Hippocampal formation (tissue), 2 donors: ENCODE measurements at regions not wholly inside any gene's neighbourhood (a gene's known extent, or its start where the extent isn't known, plus 50 kb on each side); places are given as distances from the start of the nearest gene placed in this dataset.
"Not testable (repeated sequence)": the region's sequence is repeated elsewhere in the genome, so short reads cannot be mapped to it uniquely, and the experiment has no call there.

Experiments used
- DNase-seq, 2 donors: peaks; one replicate each; lab custom pipeline; 2025; lab: John Stamatoyannopoulos, UW

DNA sequence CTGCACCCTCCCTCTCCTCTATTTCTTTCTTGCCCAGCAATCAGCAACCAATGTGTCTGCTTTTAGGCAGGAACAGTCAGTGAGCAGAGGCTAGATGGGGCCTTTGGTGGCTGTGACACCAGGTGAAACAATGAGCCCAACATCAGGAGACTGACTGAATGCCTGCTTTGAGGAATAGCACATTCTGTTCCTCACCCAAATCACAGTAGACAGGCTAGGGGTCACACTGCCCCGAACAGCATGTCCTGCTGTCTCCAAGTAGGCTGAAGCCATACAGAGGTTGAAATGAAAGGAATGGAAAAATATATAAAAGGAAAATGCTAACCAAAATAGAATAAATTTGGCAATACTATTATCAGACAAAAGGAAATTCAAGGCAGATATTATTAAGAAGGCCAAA is 122.5 kb upstream of the GDNF start:
- no peak for DNase-seq

DNA sequence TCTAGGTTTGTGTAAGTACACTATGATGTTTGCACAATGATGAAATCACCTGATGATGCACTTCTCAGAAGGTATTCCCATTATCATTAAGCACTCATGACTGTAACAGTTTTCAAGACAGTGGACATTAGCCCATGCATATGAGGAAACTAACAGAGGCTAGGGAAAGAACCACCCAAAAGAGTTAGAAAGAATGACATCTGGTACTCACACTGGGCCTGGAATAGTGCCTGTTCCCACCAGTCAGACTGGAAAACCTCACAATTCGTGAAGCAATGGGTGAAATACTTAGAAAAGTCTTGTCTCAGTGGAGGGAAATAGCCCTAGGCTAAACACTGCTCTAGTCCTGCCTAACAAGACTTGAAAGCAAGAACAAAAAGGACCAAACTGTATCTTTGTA is 117.4 kb upstream of the GDNF start:
- no peak for DNase-seq

DNA sequence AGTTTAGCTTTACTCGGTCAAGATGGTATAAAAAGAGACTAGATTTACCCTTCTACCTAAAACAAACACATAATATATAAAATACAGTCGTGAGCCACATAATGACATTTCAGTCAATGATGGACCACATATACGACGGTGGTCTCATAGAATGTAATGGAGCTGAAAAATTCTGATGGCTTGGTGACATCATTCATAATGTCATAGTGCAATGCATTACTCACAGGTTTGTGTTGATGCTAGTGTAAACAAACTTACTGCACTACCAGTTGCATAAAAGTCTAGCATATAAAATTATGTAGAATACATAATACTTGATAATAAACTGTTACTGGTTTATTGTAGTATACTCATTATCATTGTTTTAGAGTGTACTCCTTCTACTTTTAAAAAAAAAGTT is 115.9 kb upstream of the GDNF start:
- no peak for DNase-seq

DNA sequence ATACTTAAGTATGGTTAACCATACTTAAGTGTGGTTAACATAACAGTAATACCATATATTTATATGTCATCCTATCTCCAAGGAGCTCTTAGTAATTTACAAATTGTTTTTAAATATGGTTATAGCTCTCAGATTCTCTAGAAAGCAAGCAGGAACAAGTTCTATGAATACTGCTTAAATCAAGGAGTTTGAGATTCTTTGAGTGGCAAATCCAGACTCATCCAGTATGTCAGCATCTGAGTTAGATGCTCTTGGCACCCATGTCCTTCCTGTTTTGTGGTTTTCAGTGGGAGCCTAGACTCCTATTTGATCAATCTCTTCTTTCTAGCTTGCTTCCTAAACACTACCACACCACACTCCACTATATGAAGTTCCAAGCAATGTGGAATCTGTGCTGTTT is 114.7 kb upstream of the GDNF start:
- no peak for DNase-seq

DNA sequence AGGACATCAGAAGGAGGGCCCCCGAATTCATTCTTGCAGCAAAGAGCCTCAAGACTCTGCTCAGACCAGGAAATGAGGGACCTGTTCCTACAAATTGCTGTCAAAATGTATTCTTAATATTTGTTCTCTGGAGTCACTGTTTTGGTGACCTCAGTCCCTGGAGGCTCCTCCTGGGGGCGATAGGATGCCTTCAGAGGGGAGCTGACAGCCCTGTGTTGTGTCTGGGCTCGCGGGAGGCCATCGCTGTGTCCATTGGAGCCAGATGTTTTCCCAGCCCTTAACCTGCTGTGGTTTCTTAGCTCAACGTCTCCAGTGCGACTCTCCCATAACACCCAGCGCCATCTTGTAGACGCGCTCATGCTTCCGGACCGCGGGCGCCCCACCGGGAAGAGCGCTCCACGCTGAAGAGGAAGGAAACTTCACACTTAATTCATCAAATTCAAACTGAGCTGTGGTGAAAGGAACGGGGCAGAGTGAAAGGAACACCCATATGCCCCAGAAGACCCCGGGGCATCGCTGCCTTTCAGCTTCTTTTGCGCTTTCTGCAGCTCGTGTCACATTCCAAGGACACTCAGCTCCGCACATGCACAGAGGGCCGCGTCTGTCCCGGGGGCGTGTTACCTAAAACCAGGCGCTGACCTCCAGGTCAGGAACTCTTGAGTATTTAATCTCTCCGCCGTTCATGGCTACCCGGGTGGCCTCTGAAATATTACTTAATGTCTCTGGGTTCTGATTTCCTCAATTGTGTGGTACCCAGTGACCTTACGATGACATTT is 112.3 kb upstream of the GDNF start:
- DNase-seq, result no peak

DNA sequence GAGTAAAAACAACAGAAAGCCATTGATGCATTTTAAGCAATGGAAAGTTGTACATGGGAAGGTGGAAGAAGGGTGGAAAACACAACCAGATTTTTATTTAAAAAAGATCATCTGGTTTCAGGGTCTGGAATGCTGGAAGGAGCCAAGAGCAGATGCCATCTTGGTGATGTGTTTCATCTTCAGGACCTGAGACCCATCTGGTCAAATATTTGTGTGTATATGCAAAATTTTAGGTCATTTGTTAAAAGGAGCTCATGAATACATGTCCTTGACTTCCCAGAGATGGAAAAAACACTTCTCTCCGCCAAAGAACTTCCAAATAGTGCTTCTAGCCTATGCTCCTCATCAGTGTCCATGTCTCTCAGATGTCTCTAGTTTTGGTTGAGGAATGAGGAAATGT is 110.6 kb upstream of the GDNF start:
- no peak for DNase-seq

DNA sequence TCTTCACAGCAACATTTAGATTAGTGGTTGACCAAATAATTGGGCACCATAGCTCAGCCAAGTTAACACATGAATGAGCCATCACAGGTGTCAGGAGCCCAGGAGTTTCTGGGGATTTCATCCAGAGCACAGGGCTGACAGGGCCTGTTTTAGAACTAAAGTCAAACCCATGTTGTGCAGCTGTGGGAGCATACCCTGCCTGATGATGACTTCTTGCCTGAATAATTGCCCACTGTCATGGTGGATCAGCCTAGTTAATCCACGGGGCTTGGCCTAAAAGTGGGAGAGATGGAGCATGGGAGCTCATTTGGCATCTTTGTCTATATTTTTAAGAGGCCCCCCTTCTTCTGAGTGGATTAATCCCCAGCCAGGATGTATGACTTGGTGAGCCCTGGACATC is 105.6 kb upstream of the GDNF start:
- no peak for DNase-seq

DNA sequence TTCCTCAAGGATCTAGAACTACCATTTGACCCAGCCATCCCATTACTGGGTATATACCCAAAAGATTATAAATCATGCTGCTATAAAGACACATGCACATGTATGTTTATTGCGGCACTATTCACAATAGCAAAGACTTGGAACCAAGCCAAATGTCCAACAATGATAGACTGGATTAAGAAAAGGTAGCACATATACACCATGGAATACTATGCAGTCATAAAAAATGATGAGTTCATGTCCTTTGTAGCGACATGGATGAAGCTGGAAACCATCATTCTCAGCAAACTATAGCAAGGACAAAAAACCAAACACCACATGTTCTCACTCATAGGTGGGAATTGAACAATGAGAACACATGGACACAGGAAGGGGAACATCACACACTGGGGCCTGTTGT is 103.3 kb upstream of the GDNF start:
- DNase-seq, result not testable (repeated sequence)

DNA sequence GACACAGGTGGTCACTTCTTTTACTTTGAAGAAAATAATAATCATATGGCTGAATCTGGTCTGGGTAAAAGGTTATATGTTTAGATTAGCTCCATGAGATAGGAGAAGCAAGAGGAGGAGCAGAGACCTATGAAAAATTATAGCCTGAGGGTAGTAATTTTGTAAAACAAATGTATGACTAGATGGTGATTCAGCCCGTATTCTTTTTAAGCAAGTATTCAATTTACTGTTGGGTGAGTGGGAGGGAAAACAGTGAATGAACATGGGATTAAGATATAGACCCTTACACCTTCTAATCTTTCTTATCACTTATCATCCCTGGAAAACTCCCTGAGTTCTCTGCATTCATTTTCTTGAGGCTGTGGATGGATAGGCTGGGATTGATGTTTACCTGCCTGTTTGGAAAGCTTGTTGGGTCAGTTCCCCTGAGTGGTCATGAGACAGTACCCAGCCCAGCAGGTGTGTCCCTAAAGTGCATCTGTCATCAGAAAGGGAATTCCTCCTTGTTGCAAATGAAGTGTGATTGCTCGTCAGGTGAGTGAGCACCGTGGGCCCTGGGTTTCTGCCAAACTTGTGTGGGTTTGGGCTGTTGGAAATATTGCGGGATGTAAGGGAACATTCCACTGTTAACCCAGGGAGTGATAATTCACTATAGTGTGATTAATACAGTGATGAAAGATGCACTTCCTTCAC is 101.2 kb upstream of the GDNF start:
- no peak for DNase-seq

DNA sequence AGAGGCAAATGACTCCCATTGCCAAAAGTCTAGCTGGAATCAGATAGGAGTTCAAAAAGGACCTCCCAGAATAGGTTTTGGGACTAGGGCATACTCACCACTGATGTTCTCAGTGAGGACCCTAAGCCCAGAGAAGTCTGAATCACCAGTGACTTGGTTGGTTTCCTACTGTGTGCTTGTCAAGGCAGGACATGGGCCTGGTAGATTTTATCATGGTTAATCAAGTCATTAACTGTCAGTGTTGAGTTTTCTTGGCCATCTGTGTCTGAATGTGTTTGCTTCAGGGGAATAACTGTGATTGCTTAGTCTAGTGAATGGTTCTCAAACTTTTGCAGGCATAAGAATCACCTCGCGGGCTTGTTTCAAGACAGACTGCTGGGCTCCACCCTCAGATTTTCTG is 99.0 kb upstream of the GDNF start:
- no peak for DNase-seq

DNA sequence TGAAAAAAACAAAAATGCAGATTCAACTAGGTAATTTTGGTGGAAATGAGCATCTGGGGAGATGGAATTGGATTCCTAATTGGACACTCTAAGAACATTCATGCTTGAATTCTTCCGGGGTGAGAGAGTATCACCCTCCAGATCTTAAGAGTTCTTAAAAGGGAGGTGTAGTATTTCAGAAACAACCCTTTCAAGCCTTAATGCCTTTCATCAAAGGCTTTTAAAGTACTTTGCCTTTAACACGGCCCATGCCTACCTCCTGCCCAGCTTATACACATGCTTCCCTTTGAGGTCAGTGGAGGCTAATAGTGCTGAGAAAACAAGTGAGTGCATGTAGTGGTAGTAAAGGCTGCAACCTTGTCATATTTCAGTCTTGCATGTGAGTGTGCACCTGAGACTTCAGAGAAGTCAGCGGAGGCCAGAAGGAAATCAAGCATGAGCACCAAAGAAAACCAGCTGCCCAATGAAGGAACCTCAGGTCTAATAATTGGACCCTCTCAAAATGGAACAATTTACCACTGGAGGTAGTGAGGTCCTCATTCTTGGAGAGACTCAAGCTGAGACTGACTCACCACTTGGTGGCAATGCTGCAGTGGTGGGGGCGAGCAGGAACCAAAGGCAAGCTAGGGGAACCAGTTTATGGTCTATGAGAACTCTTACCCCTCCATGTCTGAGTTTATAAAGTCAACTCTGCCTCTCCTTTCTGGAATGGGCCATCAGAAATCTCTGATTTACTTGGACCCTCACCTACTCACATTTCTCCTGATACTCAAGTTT is 98.4 kb upstream of the GDNF start:
- no peak for DNase-seq

DNA sequence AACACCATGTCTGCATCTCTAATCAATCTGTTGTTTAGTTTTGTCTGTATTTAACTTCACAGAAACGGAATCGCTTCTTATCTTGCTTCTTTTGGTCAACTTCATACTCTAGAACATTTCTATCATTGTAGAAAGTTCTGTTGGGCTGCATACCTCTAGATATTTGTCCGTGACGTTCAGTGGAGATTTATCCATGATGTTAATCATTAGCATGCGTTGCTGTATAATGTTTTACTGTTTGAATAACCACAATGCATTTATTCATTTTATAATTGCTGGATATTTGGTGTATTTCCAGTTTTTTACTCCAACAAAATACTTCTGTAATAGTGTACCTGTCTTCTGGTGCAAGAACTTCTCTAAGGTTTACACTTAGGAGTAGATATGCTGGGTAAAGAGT is 96.2 kb upstream of the GDNF start:
- no peak for DNase-seq

DNA sequence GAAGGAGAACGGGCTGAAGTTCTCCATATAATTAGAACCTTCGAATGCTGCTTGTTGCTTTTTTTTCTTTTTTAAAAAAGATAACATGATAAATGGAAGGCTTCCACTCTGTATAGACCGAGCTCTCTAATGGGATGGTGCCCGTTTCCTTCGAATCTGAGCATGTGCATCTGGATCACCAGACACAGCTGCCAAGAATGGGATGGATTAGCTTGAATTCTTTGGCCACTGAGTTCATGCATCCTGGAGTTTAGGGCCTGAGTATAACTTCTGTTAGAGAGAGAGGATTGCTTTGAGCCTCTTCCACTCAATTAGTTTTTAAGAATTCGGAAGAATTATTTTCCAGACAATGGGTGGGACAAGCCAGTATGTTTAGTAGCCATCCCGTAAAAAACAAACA is 93.7 kb upstream of the GDNF start:
- no peak for DNase-seq

DNA sequence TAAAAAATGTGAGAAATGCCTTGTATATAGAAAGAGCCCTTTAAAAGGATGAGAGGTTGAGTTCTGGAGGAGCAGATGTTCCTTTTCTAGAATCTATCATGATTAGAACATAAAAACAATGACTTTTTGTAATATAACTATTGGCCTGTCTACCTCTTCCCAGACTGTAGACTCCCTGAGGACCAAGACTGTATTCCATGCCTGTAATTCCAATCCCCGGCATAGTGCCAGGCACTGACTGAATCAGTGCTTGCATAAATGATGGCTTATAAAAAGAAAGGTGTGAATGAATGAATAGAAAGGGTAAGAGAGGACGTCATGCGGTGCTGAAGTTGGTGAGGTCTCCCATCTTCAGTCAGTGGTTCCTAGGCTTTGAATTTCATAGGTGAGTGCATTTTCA is 92.6 kb upstream of the GDNF start:
- DNase-seq, result no peak

DNA sequence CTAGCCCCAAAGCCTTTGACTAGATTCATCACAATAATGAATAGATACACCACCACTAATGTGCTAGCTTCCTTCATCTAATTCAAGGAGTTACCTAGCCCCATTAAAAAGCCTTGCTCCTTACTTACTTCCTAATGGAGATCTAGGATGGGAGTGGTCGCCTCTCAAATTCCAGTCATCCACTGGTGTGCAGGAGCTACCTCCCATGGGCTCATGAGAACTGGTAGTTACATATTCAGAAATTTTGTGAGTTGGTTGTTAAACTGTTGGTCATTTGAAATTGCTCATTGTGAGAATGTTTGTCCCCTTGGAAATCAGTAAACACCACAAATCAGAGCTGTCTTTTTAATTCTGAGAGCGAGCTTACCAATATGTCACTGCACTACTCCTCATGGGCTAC is 91.7 kb upstream of the GDNF start:
- DNase-seq, result no peak

DNA sequence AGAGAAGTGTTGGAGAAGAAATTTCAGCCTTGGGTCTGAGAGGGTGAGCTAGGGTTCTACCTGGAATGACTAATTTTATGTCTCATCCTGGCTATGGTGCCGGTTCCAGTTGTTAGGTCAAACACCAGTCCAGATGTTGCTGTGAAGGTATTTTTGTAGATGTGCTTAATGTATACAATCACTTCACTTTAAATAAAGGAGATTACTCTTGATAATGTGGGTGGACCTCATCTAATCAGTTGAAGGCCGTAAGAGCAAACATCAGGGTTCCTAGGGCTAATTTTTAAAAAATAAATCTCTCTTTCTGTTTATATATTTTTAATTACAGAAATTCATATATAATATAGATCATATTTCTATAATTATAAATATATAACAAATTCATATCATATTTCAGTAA is 90.5 kb upstream of the GDNF start:
- DNase-seq, result no peak

DNA sequence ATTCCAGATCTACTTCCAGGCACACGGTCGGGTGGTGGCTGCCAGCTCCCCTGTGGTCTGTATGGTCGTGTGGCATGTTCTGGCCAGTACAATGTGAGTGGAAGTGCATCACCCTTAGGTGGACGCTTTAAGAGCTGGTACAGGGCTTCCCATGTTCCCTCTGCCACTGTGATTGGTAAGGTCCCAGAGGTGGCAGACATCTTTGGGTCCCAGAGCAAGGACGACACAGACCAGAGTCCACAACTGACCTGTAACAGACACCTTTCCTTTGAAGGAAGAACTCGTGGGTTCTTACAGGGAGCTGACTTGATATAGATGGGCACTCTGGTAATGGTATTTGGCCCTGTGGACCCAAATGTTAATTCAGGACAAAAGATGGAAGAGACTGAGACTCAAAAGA is 90.0 kb upstream of the GDNF start:
- DNase-seq, result no peak

DNA sequence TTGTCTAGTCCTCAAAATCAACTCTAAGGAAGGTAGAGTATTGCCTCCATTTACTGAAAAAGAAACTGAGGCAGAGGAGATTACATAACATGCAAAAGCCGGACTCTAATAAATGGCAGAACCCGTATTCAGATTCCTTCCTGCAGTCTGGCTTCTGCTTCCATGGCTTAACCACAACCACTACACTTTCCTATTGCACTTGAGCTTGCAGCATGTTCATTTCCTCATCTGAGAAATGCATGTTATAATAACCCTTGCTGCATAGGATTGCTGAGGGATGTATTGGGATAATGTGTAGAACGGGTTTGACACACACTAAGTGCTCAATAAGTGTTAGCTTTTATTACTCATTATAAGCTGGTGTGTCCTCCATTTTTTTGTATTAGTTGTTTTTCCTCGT is 87.9 kb upstream of the GDNF start:
- DNase-seq, result not testable (repeated sequence)

DNA sequence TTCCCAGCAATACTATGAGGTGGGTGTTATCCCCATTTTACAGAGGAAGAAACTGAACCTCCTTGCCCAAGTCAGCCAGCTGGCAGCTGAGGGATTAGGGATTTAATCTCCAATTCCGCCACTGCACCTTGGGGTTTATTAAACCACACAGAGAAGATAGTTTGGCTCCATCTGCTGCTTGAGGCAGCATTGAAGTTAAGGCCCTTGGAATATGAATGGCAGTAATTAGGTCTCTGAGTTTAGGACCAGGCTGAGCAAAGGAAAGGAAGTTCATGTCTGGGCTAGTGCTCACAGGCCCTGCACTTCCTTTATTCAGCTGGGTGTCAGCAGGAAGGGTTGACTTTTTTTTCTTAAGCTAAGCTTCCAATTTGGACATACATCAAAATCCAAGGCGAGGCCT is 86.9 kb upstream of the GDNF start:
- DNase-seq, result no peak

DNA sequence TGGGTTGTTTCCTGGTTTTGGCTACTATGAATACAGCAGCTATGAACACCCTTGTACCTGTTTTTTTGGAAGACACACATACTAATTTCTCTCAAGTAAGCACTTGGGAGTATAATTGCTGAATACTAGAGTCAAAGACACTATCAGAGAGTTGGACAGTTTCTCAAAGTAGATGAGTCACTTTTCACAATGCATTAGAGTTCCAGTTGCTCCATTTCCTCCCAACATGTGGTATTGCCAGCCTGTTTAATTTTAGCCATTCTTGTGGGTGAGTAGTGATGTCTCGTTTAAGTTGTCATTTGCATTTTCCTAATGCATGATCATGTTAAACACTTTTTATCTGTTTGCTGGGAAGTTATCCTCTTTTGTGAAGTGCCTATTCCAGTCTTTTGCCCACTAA is 81.6 kb upstream of the GDNF start:
- DNase-seq, result no peak

DNA sequence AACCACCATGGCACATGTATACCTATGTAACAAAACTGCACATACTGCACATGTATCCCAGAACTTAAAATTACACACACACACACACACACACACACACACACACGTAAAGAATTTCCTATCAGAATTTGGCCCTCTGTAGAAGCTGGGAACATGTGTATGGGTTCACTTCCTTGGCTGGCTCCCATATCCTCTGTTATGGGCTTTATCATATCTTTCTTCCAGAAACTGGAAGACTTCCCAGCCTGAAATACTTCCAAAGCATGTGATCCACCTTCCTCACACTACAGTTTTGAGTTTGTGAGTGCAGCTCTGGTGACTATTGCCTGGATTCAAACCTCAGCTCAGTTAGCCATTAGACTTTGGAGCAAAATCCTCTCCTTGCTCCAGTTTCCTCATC is 78.6 kb upstream of the GDNF start:
- DNase-seq, result no peak

DNA sequence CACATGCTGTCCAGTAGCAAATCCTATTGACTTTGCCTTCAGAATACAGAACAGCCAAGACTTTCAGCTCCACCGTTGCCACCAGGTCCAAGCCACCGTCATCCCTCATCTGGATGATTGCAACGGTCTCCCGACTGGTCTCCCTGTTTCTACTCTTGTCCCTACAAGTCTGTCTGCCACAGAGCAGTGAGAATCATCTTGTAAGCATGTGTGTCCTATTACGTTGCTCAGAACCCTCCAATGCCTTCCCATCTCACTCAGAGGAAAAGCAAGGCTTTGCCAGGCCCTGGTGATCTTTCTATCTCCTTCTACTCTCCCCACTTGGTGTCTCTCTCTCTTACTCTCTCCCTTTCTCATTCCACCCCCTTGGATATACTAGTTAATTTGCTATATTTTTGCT is 76.7 kb upstream of the GDNF start:
- DNase-seq, result no peak

DNA sequence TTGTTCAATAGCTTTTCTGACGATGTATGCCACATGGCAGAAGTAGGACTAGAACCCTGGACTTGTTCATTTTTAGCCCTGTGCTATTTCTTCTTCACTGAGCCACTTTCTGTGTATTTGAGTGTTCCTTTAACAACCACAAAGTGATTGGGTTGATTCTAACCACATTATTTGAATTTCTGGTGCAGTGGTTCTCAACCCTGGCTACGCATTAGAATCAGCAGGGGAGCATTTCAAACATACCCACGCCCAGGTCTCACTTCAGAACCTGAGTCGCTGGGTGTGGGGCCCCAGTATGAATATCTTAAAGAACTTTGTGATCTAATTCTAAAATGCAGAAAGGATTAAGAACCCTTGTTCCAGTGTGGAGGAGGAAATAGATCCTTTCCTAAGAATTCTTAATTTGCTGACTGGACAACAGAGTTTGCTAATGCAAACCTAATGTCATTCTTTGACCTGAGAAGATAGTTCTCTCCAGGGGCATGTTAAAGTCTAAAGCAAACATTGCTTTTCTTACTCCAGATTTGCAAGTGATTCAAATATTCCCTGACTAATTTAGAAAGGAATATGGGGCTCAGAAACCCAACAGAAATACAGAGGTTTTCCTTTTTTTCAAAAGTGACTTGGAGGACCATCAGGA is 75.4 kb upstream of the GDNF start:
- DNase-seq, result no peak
